Esophagus squamous epithelium (tissue), 4 donors: ENCODE measurements at regions not wholly inside any gene's neighbourhood (a gene's known extent, or its start where the extent isn't known, plus 50 kb on each side); places are given as distances from the start of the nearest gene placed in this dataset.

Experiments used
- CTCF ChIP-seq, 6 experiments: fragments of 450-650 bp in 4 of 6; fragments of 200-600 bp in 2 of 6; sonication (generic) in 2 of 6; IDR thresholded peaks; one replicate each; pipeline ENCODE4 v1.5.1; 2016 to 2019; ENCODE audit warnings: antibody characterized with exemption in 6 of 6, mild to moderate bottlenecking in 4 of 6, moderate library complexity in 4 of 6
- POLR2A ChIP-seq, 4 donors: fragments of 450-650 bp; IDR thresholded peaks; one replicate each; pipeline ENCODE4 v1.6.1; 2017; ENCODE audit warnings: antibody characterized with exemption in 4 of 4, mild to moderate bottlenecking in 4 of 4, moderate library complexity in 3 of 4

GRCh38 chr12:91912178-91912577 lies 233.5 kb downstream of the BTG1 start:
- no peak for TF ChIP-seq POLR2A (IDR thresholded peaks at IDR 0.05)
- no peak for TF ChIP-seq CTCF (IDR thresholded peaks at IDR 0.05)
